ENCODE measurements at regions not wholly inside any gene's neighbourhood (a gene's known extent, or its start where the extent isn't known, plus 50 kb on each side); places are given as distances from the start of the nearest gene placed in this dataset.

- no peak overlapping the region for H3K27ac ChIP-seq (ENCODE audit: low read length)
- no peaks in the 10 kb centered on the region for H3K36me3 ChIP-seq (ENCODE audit: control insufficient read depth in 2 of 2, insufficient read depth in 2 of 2, low read length in 2 of 2)
- no peak overlapping the region for H3K9ac ChIP-seq (ENCODE audit: low read length in 2 of 2)
- no peaks in the 10 kb centered on the region for H3K4me1 ChIP-seq (ENCODE audit: control insufficient read depth, insufficient read depth, low read length)
- H3K9me3 ChIP-seq (ENCODE audit: control insufficient read depth in 2 of 2, low read length in 2 of 2) = no peaks in the 10 kb centered on the region
- no peaks in the 10 kb centered on the region for H3K27me3 ChIP-seq (ENCODE audit: control insufficient read depth in 1 of 2, insufficient read depth in 2 of 2, low read length in 2 of 2)
- no peak overlapping the region for H3K4me3 ChIP-seq (ENCODE audit: low read length in 2 of 2)
These were observed 343.1 kb downstream of the CBLN2 start for GRCh38 chr18:72201032-72201431.

GRCh38 chr18:72197591-72197990, 346.6 kb downstream of the CBLN2 start:
- Histone ChIP-seq H3K27ac (ENCODE audit: low read length) (no peak overlapping the region), H3K9me3 (ENCODE audit: control insufficient read depth in 2 of 2, low read length in 2 of 2) (no peaks in the 10 kb centered on the region), H3K36me3 (ENCODE audit: control insufficient read depth in 2 of 2, insufficient read depth in 2 of 2, low read length in 2 of 2) (no peaks in the 10 kb centered on the region), H3K27me3 (ENCODE audit: control insufficient read depth in 1 of 2, insufficient read depth in 2 of 2, low read length in 2 of 2) (no peaks in the 10 kb centered on the region), H3K4me1 (ENCODE audit: control insufficient read depth, insufficient read depth, low read length) (no peaks in the 10 kb centered on the region), H3K4me3 (ENCODE audit: low read length in 2 of 2) (no peak overlapping the region), H3K9ac (ENCODE audit: low read length in 2 of 2) (no peak overlapping the region)

- H3K27ac ChIP-seq (ENCODE audit: low read length) = no peak overlapping the region
- no peaks in the 10 kb centered on the region for H3K36me3 ChIP-seq (ENCODE audit: control insufficient read depth in 2 of 2, insufficient read depth in 2 of 2, low read length in 2 of 2)
- H3K9ac ChIP-seq (ENCODE audit: low read length in 2 of 2) = no peak overlapping the region
- H3K9me3 ChIP-seq (ENCODE audit: control insufficient read depth in 2 of 2, low read length in 2 of 2) = no peaks in the 10 kb centered on the region
- H3K4me1 ChIP-seq (ENCODE audit: control insufficient read depth, insufficient read depth, low read length) = no peaks in the 10 kb centered on the region
- H3K4me3 ChIP-seq (ENCODE audit: low read length in 2 of 2) = no peak overlapping the region
- H3K27me3 ChIP-seq (ENCODE audit: control insufficient read depth in 1 of 2, insufficient read depth in 2 of 2, low read length in 2 of 2) = no peaks in the 10 kb centered on the region
These were observed 350.1 kb downstream of the CBLN2 start for GRCh38 chr18:72194072-72194471.

GRCh38 chr18:72187956-72188355, 356.2 kb downstream of the CBLN2 start:
- no peak overlapping the region for H3K9ac ChIP-seq (ENCODE audit: low read length in 2 of 2)
- H3K4me1 ChIP-seq (ENCODE audit: control insufficient read depth, insufficient read depth, low read length) = no peaks in the 10 kb centered on the region
- no peaks in the 10 kb centered on the region for H3K36me3 ChIP-seq (ENCODE audit: control insufficient read depth in 2 of 2, insufficient read depth in 2 of 2, low read length in 2 of 2)
- no peaks in the 10 kb centered on the region for H3K9me3 ChIP-seq (ENCODE audit: control insufficient read depth in 2 of 2, low read length in 2 of 2)
- H3K4me3 ChIP-seq (ENCODE audit: low read length in 2 of 2) = no peak overlapping the region
- no peaks in the 10 kb centered on the region for H3K27me3 ChIP-seq (ENCODE audit: control insufficient read depth in 1 of 2, insufficient read depth in 2 of 2, low read length in 2 of 2)
- no peak overlapping the region for H3K27ac ChIP-seq (ENCODE audit: low read length)

- H3K36me3 ChIP-seq (ENCODE audit: control insufficient read depth in 2 of 2, insufficient read depth in 2 of 2, low read length in 2 of 2) = no peaks in the 10 kb centered on the region
- no peaks in the 10 kb centered on the region for H3K27me3 ChIP-seq (ENCODE audit: control insufficient read depth in 1 of 2, insufficient read depth in 2 of 2, low read length in 2 of 2)
- H3K9me3 ChIP-seq (ENCODE audit: control insufficient read depth in 2 of 2, low read length in 2 of 2) = peaks cover 0 to 4% of the 10 kb centered on the region in 2 donors
- H3K4me1 ChIP-seq (ENCODE audit: control insufficient read depth, insufficient read depth, low read length) = no peaks in the 10 kb centered on the region
- no peak overlapping the region for H3K9ac ChIP-seq (ENCODE audit: low read length in 2 of 2)
- H3K27ac ChIP-seq (ENCODE audit: low read length) = no peak overlapping the region
- no peak overlapping the region for H3K4me3 ChIP-seq (ENCODE audit: low read length in 2 of 2)
These were observed 362.8 kb downstream of the CBLN2 start for GRCh38 chr18:72181241-72181764.

- Histone ChIP-seq H3K27me3 (ENCODE audit: control insufficient read depth in 1 of 2, insufficient read depth in 2 of 2, low read length in 2 of 2) (no peaks in the 10 kb centered on the region), H3K9me3 (ENCODE audit: control insufficient read depth in 2 of 2, low read length in 2 of 2) (peaks cover 0 to 4% of the 10 kb centered on the region in 2 donors), H3K9ac (ENCODE audit: low read length in 2 of 2) (no peak overlapping the region), H3K4me1 (ENCODE audit: control insufficient read depth, insufficient read depth, low read length) (no peaks in the 10 kb centered on the region), H3K27ac (ENCODE audit: low read length) (no peak overlapping the region), H3K4me3 (ENCODE audit: low read length in 2 of 2) (no peak overlapping the region), H3K36me3 (ENCODE audit: control insufficient read depth in 2 of 2, insufficient read depth in 2 of 2, low read length in 2 of 2) (no peaks in the 10 kb centered on the region)
These were observed 363.5 kb downstream of the CBLN2 start for GRCh38 chr18:72180689-72181088.

GRCh38 chr18:72174972-72175649, 369.0 kb downstream of the CBLN2 start:
- peaks cover 0 to 3% of the 10 kb centered on the region in 2 donors for H3K9me3 ChIP-seq (ENCODE audit: control insufficient read depth in 2 of 2, low read length in 2 of 2)
- no peaks in the 10 kb centered on the region for H3K4me1 ChIP-seq (ENCODE audit: control insufficient read depth, insufficient read depth, low read length)
- no peaks in the 10 kb centered on the region for H3K27me3 ChIP-seq (ENCODE audit: control insufficient read depth in 1 of 2, insufficient read depth in 2 of 2, low read length in 2 of 2)
- no peak overlapping the region for H3K9ac ChIP-seq (ENCODE audit: low read length in 2 of 2)
- no peak overlapping the region for H3K27ac ChIP-seq (ENCODE audit: low read length)
- no peaks in the 10 kb centered on the region for H3K36me3 ChIP-seq (ENCODE audit: control insufficient read depth in 2 of 2, insufficient read depth in 2 of 2, low read length in 2 of 2)
- no peak overlapping the region for H3K4me3 ChIP-seq (ENCODE audit: low read length in 2 of 2)

- peaks cover 0 to 3% of the 10 kb centered on the region in 2 donors for H3K9me3 ChIP-seq (ENCODE audit: control insufficient read depth in 2 of 2, low read length in 2 of 2)
- no peak overlapping the region for H3K27ac ChIP-seq (ENCODE audit: low read length)
- H3K4me3 ChIP-seq (ENCODE audit: low read length in 2 of 2) = no peak overlapping the region
- H3K27me3 ChIP-seq (ENCODE audit: control insufficient read depth in 1 of 2, insufficient read depth in 2 of 2, low read length in 2 of 2) = no peaks in the 10 kb centered on the region
- H3K4me1 ChIP-seq (ENCODE audit: control insufficient read depth, insufficient read depth, low read length) = no peaks in the 10 kb centered on the region
- no peaks in the 10 kb centered on the region for H3K36me3 ChIP-seq (ENCODE audit: control insufficient read depth in 2 of 2, insufficient read depth in 2 of 2, low read length in 2 of 2)
- no peak overlapping the region for H3K9ac ChIP-seq (ENCODE audit: low read length in 2 of 2)
These were observed 372.5 kb downstream of the CBLN2 start for GRCh38 chr18:72171596-72171995.

GRCh38 chr18:72161691-72162090, 382.5 kb downstream of the CBLN2 start:
- no peaks in the 10 kb centered on the region for H3K27me3 ChIP-seq (ENCODE audit: control insufficient read depth in 1 of 2, insufficient read depth in 2 of 2, low read length in 2 of 2)
- H3K9ac ChIP-seq (ENCODE audit: low read length in 2 of 2) = no peak overlapping the region
- no peak overlapping the region for H3K4me3 ChIP-seq (ENCODE audit: low read length in 2 of 2)
- no peak overlapping the region for H3K27ac ChIP-seq (ENCODE audit: low read length)
- no peaks in the 10 kb centered on the region for H3K36me3 ChIP-seq (ENCODE audit: control insufficient read depth in 2 of 2, insufficient read depth in 2 of 2, low read length in 2 of 2)
- no peaks in the 10 kb centered on the region for H3K4me1 ChIP-seq (ENCODE audit: control insufficient read depth, insufficient read depth, low read length)
- H3K9me3 ChIP-seq (ENCODE audit: control insufficient read depth in 2 of 2, low read length in 2 of 2) = no peaks in the 10 kb centered on the region

- H3K4me1 ChIP-seq (ENCODE audit: control insufficient read depth, insufficient read depth, low read length) = no peaks in the 10 kb centered on the region
- H3K27ac ChIP-seq (ENCODE audit: low read length) = no peak overlapping the region
- no peaks in the 10 kb centered on the region for H3K27me3 ChIP-seq (ENCODE audit: control insufficient read depth in 1 of 2, insufficient read depth in 2 of 2, low read length in 2 of 2)
- no peaks in the 10 kb centered on the region for H3K9me3 ChIP-seq (ENCODE audit: control insufficient read depth in 2 of 2, low read length in 2 of 2)
- no peak overlapping the region for H3K9ac ChIP-seq (ENCODE audit: low read length in 2 of 2)
- no peaks in the 10 kb centered on the region for H3K36me3 ChIP-seq (ENCODE audit: control insufficient read depth in 2 of 2, insufficient read depth in 2 of 2, low read length in 2 of 2)
- no peak overlapping the region for H3K4me3 ChIP-seq (ENCODE audit: low read length in 2 of 2)
These were observed 383.4 kb downstream of the CBLN2 start for GRCh38 chr18:72160510-72161445.
